Peyer's patch (tissue), 4 donors: ENCODE measurements at regions not wholly inside any gene's neighbourhood (a gene's known extent, or its start where the extent isn't known, plus 50 kb on each side); places are given as distances from the start of the nearest gene placed in this dataset.

Experiments used
- POLR2A ChIP-seq, 2 donors: fragments of 450-650 bp; IDR thresholded peaks; one replicate each; pipeline ENCODE4 v1.5.1; 2017; ENCODE audit warnings: antibody characterized with exemption in 2 of 2, mild to moderate bottlenecking in 2 of 2, moderate library complexity in 2 of 2
- TF ChIP-seq, protein P1 (sequence below), 6 experiments: fragments of 450-650 bp in 4 of 6; fragments of 200-600 bp in 2 of 6; sonication (generic) in 1 of 6; IDR thresholded peaks; one replicate each; pipeline ENCODE4 v1.5.1; 2017 to 2019; ENCODE audit warnings: antibody characterized with exemption in 6 of 6, mild to moderate bottlenecking in 3 of 6, moderate library complexity in 1 of 6

GRCh38 chr6:4488389-4488788 is 287.8 kb upstream of the CDYL start:
- TF ChIP-seq, protein P1, sequence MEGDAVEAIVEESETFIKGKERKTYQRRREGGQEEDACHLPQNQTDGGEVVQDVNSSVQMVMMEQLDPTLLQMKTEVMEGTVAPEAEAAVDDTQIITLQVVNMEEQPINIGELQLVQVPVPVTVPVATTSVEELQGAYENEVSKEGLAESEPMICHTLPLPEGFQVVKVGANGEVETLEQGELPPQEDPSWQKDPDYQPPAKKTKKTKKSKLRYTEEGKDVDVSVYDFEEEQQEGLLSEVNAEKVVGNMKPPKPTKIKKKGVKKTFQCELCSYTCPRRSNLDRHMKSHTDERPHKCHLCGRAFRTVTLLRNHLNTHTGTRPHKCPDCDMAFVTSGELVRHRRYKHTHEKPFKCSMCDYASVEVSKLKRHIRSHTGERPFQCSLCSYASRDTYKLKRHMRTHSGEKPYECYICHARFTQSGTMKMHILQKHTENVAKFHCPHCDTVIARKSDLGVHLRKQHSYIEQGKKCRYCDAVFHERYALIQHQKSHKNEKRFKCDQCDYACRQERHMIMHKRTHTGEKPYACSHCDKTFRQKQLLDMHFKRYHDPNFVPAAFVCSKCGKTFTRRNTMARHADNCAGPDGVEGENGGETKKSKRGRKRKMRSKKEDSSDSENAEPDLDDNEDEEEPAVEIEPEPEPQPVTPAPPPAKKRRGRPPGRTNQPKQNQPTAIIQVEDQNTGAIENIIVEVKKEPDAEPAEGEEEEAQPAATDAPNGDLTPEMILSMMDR (IDR thresholded peaks at IDR 0.05) = no peak
- no peak for TF ChIP-seq POLR2A (IDR thresholded peaks at IDR 0.05)
